ENCODE measurements at regions not wholly inside any gene's neighbourhood (a gene's known extent, or its start where the extent isn't known, plus 50 kb on each side); places are given as distances from the start of the nearest gene placed in this dataset.

GRCh38 chr1:69319287-69319686, 248.4 kb upstream of the LRRC7 start:
- no peak for DNase-seq (ENCODE audit: low spot score)

GRCh38 chr1:69320757-69321211, 246.9 kb upstream of the LRRC7 start:
- no peak for DNase-seq (ENCODE audit: low spot score)

- no peak for DNase-seq (ENCODE audit: low spot score)
These were observed 246.4 kb upstream of the LRRC7 start for GRCh38 chr1:69321311-69321710.

- DNase-seq (ENCODE audit: low spot score), result no peak
These were observed 239.5 kb upstream of the LRRC7 start for GRCh38 chr1:69328186-69328585.

- DNase-seq (ENCODE audit: low spot score), result no peak
These were observed 204.5 kb upstream of the LRRC7 start for GRCh38 chr1:69363236-69363635.

- no peak for DNase-seq (ENCODE audit: low spot score)
These were observed 194.2 kb upstream of the LRRC7 start for GRCh38 chr1:69373520-69373919.

- DNase-seq (ENCODE audit: low spot score), result no peak
These were observed 191.3 kb upstream of the LRRC7 start for GRCh38 chr1:69376408-69376807.

- no peak for DNase-seq (ENCODE audit: low spot score)
These were observed 190.2 kb upstream of the LRRC7 start for GRCh38 chr1:69377507-69377906.

GRCh38 chr1:69388044-69388443, 179.7 kb upstream of the LRRC7 start:
- no peak for DNase-seq (ENCODE audit: low spot score)

- DNase-seq (ENCODE audit: low spot score), result no peak
These were observed 167.6 kb upstream of the LRRC7 start for GRCh38 chr1:69400128-69400527.

GRCh38 chr1:69401879-69402278, 165.8 kb upstream of the LRRC7 start:
- DNase-seq (ENCODE audit: low spot score), result no peak

- no peak for DNase-seq (ENCODE audit: low spot score)
These were observed 163.9 kb upstream of the LRRC7 start for GRCh38 chr1:69403756-69404320.

GRCh38 chr1:69404486-69404885, 163.2 kb upstream of the LRRC7 start:
- no peak for DNase-seq (ENCODE audit: low spot score)

GRCh38 chr1:69406244-69406643, 161.5 kb upstream of the LRRC7 start:
- no peak for DNase-seq (ENCODE audit: low spot score)

- DNase-seq (ENCODE audit: low spot score), result no peak
These were observed 157.8 kb upstream of the LRRC7 start for GRCh38 chr1:69409731-69410456.

- DNase-seq (ENCODE audit: low spot score), result no peak
These were observed 157.3 kb upstream of the LRRC7 start for GRCh38 chr1:69410457-69410850.

GRCh38 chr1:69410893-69411292, 156.8 kb upstream of the LRRC7 start:
- DNase-seq (ENCODE audit: low spot score), result no peak

GRCh38 chr1:69411617-69412016, 156.1 kb upstream of the LRRC7 start:
- DNase-seq (ENCODE audit: low spot score), result no peak

- DNase-seq (ENCODE audit: low spot score), result no peak
These were observed 154.6 kb upstream of the LRRC7 start for GRCh38 chr1:69413129-69413528.

- DNase-seq (ENCODE audit: low spot score), result no peak
These were observed 153.1 kb upstream of the LRRC7 start for GRCh38 chr1:69414574-69414973.

GRCh38 chr1:69421286-69421685, 146.4 kb upstream of the LRRC7 start:
- no peak for DNase-seq (ENCODE audit: low spot score)

GRCh38 chr1:69425871-69426270, 141.9 kb upstream of the LRRC7 start:
- no peak for DNase-seq (ENCODE audit: low spot score)

GRCh38 chr1:69426401-69426800, 141.3 kb upstream of the LRRC7 start:
- no peak for DNase-seq (ENCODE audit: low spot score)

- no peak for DNase-seq (ENCODE audit: low spot score)
These were observed 134.6 kb upstream of the LRRC7 start for GRCh38 chr1:69433073-69433472.
